Chondrocyte (in vitro differentiated cells): ENCODE measurements at regions not wholly inside any gene's neighbourhood (a gene's known extent, or its start where the extent isn't known, plus 50 kb on each side); places are given as distances from the start of the nearest gene placed in this dataset.

Experiments
- DNase-seq: peaks from one replicate; pipeline ENCODE4 v3.0.0; 2021; ENCODE audit warnings: mixed read lengths, low spot score
- H3K27ac Mint-ChIP-seq: one replicate; pipeline ENCODE4 v1.8.0; 2021; ENCODE audit warnings: mild to moderate bottlenecking, moderate library complexity, mixed read lengths; ENCODE audit not compliant: unreplicated experiment
- H3K27me3 Mint-ChIP-seq: 2 replicates; pipeline ENCODE4 v1.8.0; 2021; ENCODE audit warnings: low read depth, mixed read lengths
- H3K36me3 Mint-ChIP-seq: 2 replicates; pipeline ENCODE4 v1.8.0; 2021; ENCODE audit warnings: low read depth, mixed read lengths
- H3K4me1 Mint-ChIP-seq: 2 replicates; pipeline ENCODE4 v1.8.0; 2021; ENCODE audit warnings: low read depth, mild to moderate bottlenecking, mixed read lengths
- H3K4me3 Mint-ChIP-seq: one replicate; pipeline ENCODE4 v1.8.0; 2021; ENCODE audit warnings: mild to moderate bottlenecking, moderate library complexity, mixed read lengths; ENCODE audit not compliant: unreplicated experiment
- H3K9me3 Mint-ChIP-seq: 2 replicates; pipeline ENCODE4 v1.8.0; 2021; ENCODE audit warnings: low read depth, mixed read lengths
- CTCF ChIP-seq: fragments of 200-600 bp; sonication (generic); IDR thresholded peaks from 2 replicates; pipeline ENCODE4 v1.5.0; 2021; ENCODE audit warnings: antibody characterized with exemption, mild to moderate bottlenecking, moderate library complexity

- H3K9me3 Mint-ChIP-seq: peaks cover 3% of the 10 kb centered on the region
- TF ChIP-seq CTCF: no peak
- H3K4me1 Mint-ChIP-seq: peaks cover 4% of the 10 kb centered on the region
- H3K4me3 Mint-ChIP-seq: no peak overlapping the region
- H3K27ac Mint-ChIP-seq: no peak overlapping the region
- H3K36me3 Mint-ChIP-seq: no peaks in the 10 kb centered on the region
- DNase-seq: no peak
- peaks cover 4% of the 10 kb centered on the region for H3K27me3 Mint-ChIP-seq
These were observed 69.8 kb downstream of the IGSF1 start for GRCh38 chrX:131219271-131219670.

- Mint-ChIP-seq H3K27me3 (peaks cover 9% of the 10 kb centered on the region), H3K4me3 (no peak overlapping the region), H3K36me3 (no peaks in the 10 kb centered on the region), H3K4me1 (peaks cover 4% of the 10 kb centered on the region), H3K27ac (no peak overlapping the region), H3K9me3 (peaks cover 3% of the 10 kb centered on the region)
- TF ChIP-seq CTCF: no peak
- no peak for DNase-seq
These were observed 71.1 kb downstream of the IGSF1 start for GRCh38 chrX:131217989-131218388.

- TF ChIP-seq CTCF: no peak
- DNase-seq: no peak
- Mint-ChIP-seq H3K4me3 (no peak overlapping the region), H3K27me3 (peaks cover 9% of the 10 kb centered on the region), H3K9me3 (peaks cover 3% of the 10 kb centered on the region), H3K4me1 (no peaks in the 10 kb centered on the region), H3K27ac (no peak overlapping the region), H3K36me3 (no peaks in the 10 kb centered on the region)
These were observed 72.3 kb downstream of the IGSF1 start for GRCh38 chrX:131216828-131217227.

- DNase-seq: no peak
- Mint-ChIP-seq H3K27ac (no peak overlapping the region), H3K36me3 (no peaks in the 10 kb centered on the region), H3K4me1 (no peaks in the 10 kb centered on the region), H3K4me3 (no peak overlapping the region), H3K27me3 (peaks cover 13% of the 10 kb centered on the region), H3K9me3 (peaks cover 3% of the 10 kb centered on the region)
- no peak for TF ChIP-seq CTCF
These were observed 75.7 kb downstream of the IGSF1 start for GRCh38 chrX:131213400-131213799.

GRCh38 chrX:131202766-131203165 lies 86.3 kb downstream of the IGSF1 start:
- no peak for DNase-seq
- no peak overlapping the region for H3K27ac Mint-ChIP-seq
- H3K4me3 Mint-ChIP-seq: no peak overlapping the region
- peaks cover 4% of the 10 kb centered on the region for H3K27me3 Mint-ChIP-seq
- H3K9me3 Mint-ChIP-seq: no peaks in the 10 kb centered on the region
- H3K4me1 Mint-ChIP-seq: no peaks in the 10 kb centered on the region
- no peaks in the 10 kb centered on the region for H3K36me3 Mint-ChIP-seq
- TF ChIP-seq CTCF: no peak
